Endothelial cell of umbilical vein (primary cell): ENCODE measurements at regions not wholly inside any gene's neighbourhood (a gene's known extent, or its start where the extent isn't known, plus 50 kb on each side); places are given as distances from the start of the nearest gene placed in this dataset.

Source experiments
- BruUV-seq: library from RNA; stranded (reverse); fragments of 400-500 nt; replicated peaks from 2 replicates; lab custom pipeline; 2021; lab: Mats Ljungman, UMichigan
- CTCF ChIA-PET: fragments of 300-600, 350-600 bp; sonication (Branson Sonifier 250); formaldehyde crosslinking; loops from one replicate; lab custom pipeline; 2021; ENCODE audit warnings: antibody characterized with exemption, inconsistent platforms; lab: Charles Lee
- POLR2A ChIA-PET: fragments of 300-600, 350-600 bp; sonication (Branson Sonifier 250); formaldehyde crosslinking; loops from one replicate; lab custom pipeline; 2021; ENCODE audit warnings: antibody characterized with exemption, inconsistent platforms; lab: Charles Lee
- DNase-seq: peaks from one replicate; pipeline ENCODE4 v3.0.0-alpha.2; 2011; ENCODE audit warnings: low read depth, low spot score
- FAIRE-seq: peaks from 2 replicates; lab custom pipeline; 2011; peaks lifted over from hg19 to GRCh38; lab: Jason Lieb, UNC
- H2AFZ ChIP-seq: 2 replicates; pipeline ENCODE4 v1.6.0; 2012; ENCODE audit warnings: low read depth, low read length, control low read depth, inconsistent platforms
- H3K27ac ChIP-seq: 2 replicates; pipeline ENCODE4 v1.5.1; 2011; ENCODE audit warnings: low read depth, mild to moderate bottlenecking, control low read depth, low read length, moderate library complexity; ENCODE audit not compliant: insufficient read depth
- H3K27me3 ChIP-seq, 2 experiments: 2 replicates each; pipeline versions ENCODE4 v1.6.0 to v1.6.1; 2011; ENCODE audit warnings: low read length in 2 of 2, mixed read lengths in 1 of 2; ENCODE audit not compliant: control insufficient read depth in 2 of 2, insufficient read depth in 2 of 2
- H3K36me3 ChIP-seq, 2 experiments: 2 replicates in 1 of 2; 3 replicates in 1 of 2; pipeline ENCODE4 v1.5.1; 2011; ENCODE audit warnings: low read length in 2 of 2, mild to moderate bottlenecking in 1 of 2, moderate library complexity in 1 of 2; ENCODE audit not compliant: control insufficient read depth in 2 of 2, insufficient read depth in 2 of 2; ENCODE audit errors: extremely low read depth in 1 of 2
- H3K4me1 ChIP-seq: 3 replicates; pipeline ENCODE4 v1.5.1; 2011; ENCODE audit warnings: mild to moderate bottlenecking, low read length; ENCODE audit not compliant: control insufficient read depth, insufficient read depth; ENCODE audit errors: extremely low read depth
- H3K4me2 ChIP-seq: 2 replicates; pipeline ENCODE4 v1.6.1; 2011; ENCODE audit warnings: low read length, control low read depth, mixed read lengths; ENCODE audit not compliant: insufficient read depth
- H3K4me3 ChIP-seq, 3 experiments: fragments of 200-600 bp in 1 of 3; sonication (generic), shearing (Covaris generic) in 1 of 3; replicated peaks in 1 of 3; 2 replicates each; pipeline ENCODE4 v1.5.1; 2011 to 2016; ENCODE audit warnings: control low read depth in 3 of 3, low read length in 3 of 3, mild to moderate bottlenecking in 2 of 3, inconsistent platforms in 1 of 3, low read depth in 1 of 3, moderate library complexity in 1 of 3; ENCODE audit not compliant: insufficient read depth in 1 of 3
- H3K79me2 ChIP-seq: 2 replicates; pipeline ENCODE4 v1.6.0; 2012; ENCODE audit warnings: low read length, inconsistent platforms; ENCODE audit not compliant: control insufficient read depth, insufficient read depth
- H3K9ac ChIP-seq: replicated peaks from 2 replicates; pipeline ENCODE3; 2011; ENCODE audit warnings: low read length, control low read depth; ENCODE audit not compliant: insufficient read depth; ENCODE audit errors: extremely low read depth
- H3K9me1 ChIP-seq: replicated peaks from 3 replicates; pipeline ENCODE4 v1.6.0; 2011; ENCODE audit warnings: mild to moderate bottlenecking, low read length; ENCODE audit not compliant: control insufficient read depth, insufficient read depth; ENCODE audit errors: extremely low read depth
- H3K9me3 ChIP-seq: replicated peaks from 2 replicates; pipeline ENCODE4 v1.5.1; 2012; ENCODE audit warnings: low read length, inconsistent platforms; ENCODE audit not compliant: control insufficient read depth, insufficient read depth
- H4K20me1 ChIP-seq: replicated peaks from 2 replicates; pipeline ENCODE3; 2011; ENCODE audit warnings: mild to moderate bottlenecking, low read length; ENCODE audit not compliant: control insufficient read depth, insufficient read depth; ENCODE audit errors: extremely low read depth
- CTCF ChIP-seq, 2 donors: IDR thresholded peaks; 1 replicate in 1 of 2; 2 replicates in 1 of 2; pipeline ENCODE4 v1.5.1; 2011; ENCODE audit warnings: low read length in 2 of 2, mild to moderate bottlenecking in 2 of 2, moderate library complexity in 2 of 2, control low read depth in 1 of 2, inconsistent platforms in 1 of 2, low read depth in 1 of 2; ENCODE audit not compliant: insufficient read depth in 1 of 2; ENCODE audit errors: extremely low read depth in 1 of 2
- EZH2 ChIP-seq: IDR thresholded peaks from 2 replicates; pipeline ENCODE4 v1.6.1; 2012; ENCODE audit warnings: borderline replicate concordance, low read depth, mild to moderate bottlenecking, moderate library complexity, low read length, inconsistent platforms; ENCODE audit not compliant: severe bottlenecking
- FOS ChIP-seq: IDR thresholded peaks from 2 replicates; pipeline ENCODE4 v1.6.1; 2011; ENCODE audit warnings: mild to moderate bottlenecking, low read length, moderate library complexity, borderline replicate concordance; ENCODE audit not compliant: insufficient read depth
- GATA2 ChIP-seq: IDR thresholded peaks from 2 replicates; pipeline ENCODE4 v1.7.0; 2011; ENCODE audit warnings: low read depth, mild to moderate bottlenecking, moderate library complexity, mixed read lengths, low read length; ENCODE audit not compliant: insufficient read length, insufficient read depth
- JUN ChIP-seq: IDR thresholded peaks from 2 replicates; pipeline ENCODE4 v1.6.1; 2011; ENCODE audit warnings: borderline replicate concordance, low read depth; ENCODE audit not compliant: insufficient read length, insufficient read depth
- MAX ChIP-seq: IDR thresholded peaks from 2 replicates; pipeline ENCODE4 v1.6.1; 2011; ENCODE audit not compliant: insufficient read depth, insufficient read length
- MYC ChIP-seq: IDR thresholded peaks from one replicate; pipeline ENCODE4 v1.6.1; 2011; ENCODE audit warnings: mild to moderate bottlenecking, low read depth, low read length
- POLR2A ChIP-seq: IDR thresholded peaks from 2 replicates; pipeline ENCODE4 v1.6.1; 2012; ENCODE audit warnings: low read depth, mild to moderate bottlenecking, control low read depth, low read length
- POLR2AphosphoS5 ChIP-seq: IDR thresholded peaks from 2 replicates; pipeline ENCODE4 v1.6.1; 2012; ENCODE audit warnings: low read depth, mild to moderate bottlenecking, control low read depth, low read length, moderate library complexity; ENCODE audit not compliant: insufficient read depth
- dilution Hi-C: fragments of 300-500 bp; cut with MboI; formaldehyde crosslinking; loops from one replicate; pipeline ENCODE4 v1.15.0; 2019; ENCODE audit warnings: low sequenced_read_pairs; ENCODE audit not compliant: extremely low pct_ligation_motif_present
- intact Hi-C: fragments of 100-400 bp; cut with micrococcal nuclease; formaldehyde crosslinking; loops from one replicate; pipeline ENCODE4 v1.10.0; 2022

- H2AFZ ChIP-seq: no peak overlapping the region
- H3K79me2 ChIP-seq: no peaks in the 10 kb centered on the region
- TF ChIP-seq MYC: no peak
- no peak for TF ChIP-seq POLR2A
- TF ChIP-seq POLR2AphosphoS5: no peak
- TF ChIP-seq EZH2: no peak
- no peak for TF ChIP-seq GATA2
- TF ChIP-seq MAX: no peak
- TF ChIP-seq FOS: no peak
- TF ChIP-seq CTCF (IDR thresholded peaks at IDR 0.05; ENCODE audit: extremely low read depth in 1 of 2, insufficient read depth in 1 of 2, low read depth in 1 of 2, low read length in 2 of 2): no peak
- no peak for TF ChIP-seq JUN
- H3K4me1 ChIP-seq: peaks cover 16% of the 10 kb centered on the region
- no peak overlapping the region for H3K9ac ChIP-seq
- ChIA-PET POLR2A (interaction anchor here (0.6 kb wide), 2 partner anchors 162 to 168 kb away, joined by 3 to 4 read pairs; no protein-coding TSS in a partner anchor), CTCF (interaction anchor here (0.7 to 1.5 kb wide), 2 partner anchors 10 to 51 kb away, joined by 3 read pairs; no protein-coding TSS in a partner anchor)
- H3K4me3 ChIP-seq: no peak overlapping the region
- no peaks in the 10 kb centered on the region for H4K20me1 ChIP-seq
- DNase-seq: no peak
- no peaks in the 10 kb centered on the region for H3K9me1 ChIP-seq
- no peaks in the 10 kb centered on the region for H3K27me3 ChIP-seq
- intact Hi-C loops: no loop called here
- H3K4me2 ChIP-seq: no peak overlapping the region
- no peak for FAIRE-seq
- dilution Hi-C loops: no loop called here
- no TSS peak for BruUV-seq
- no peak overlapping the region for H3K27ac ChIP-seq
- H3K36me3 ChIP-seq: no peaks in the 10 kb centered on the region
- H3K9me3 ChIP-seq: no peaks in the 10 kb centered on the region
Observed at GRCh38 chr20:51914758-51915157, 112.4 kb upstream of the SALL4 start.
